Spleen (tissue), 7 donors: ENCODE measurements at regions not wholly inside any gene's neighbourhood (a gene's known extent, or its start where the extent isn't known, plus 50 kb on each side); places are given as distances from the start of the nearest gene placed in this dataset.

Source experiments
- POLR2A ChIP-seq, 3 donors: fragments of 450-650 bp; IDR thresholded peaks; one replicate each; pipeline ENCODE4 v1.5.1; 2017; ENCODE audit warnings: antibody characterized with exemption in 3 of 3, mild to moderate bottlenecking in 1 of 3
- POLR2AphosphoS5 ChIP-seq, 3 donors: sonication (generic); formaldehyde crosslinking; IDR thresholded peaks; one replicate each; pipeline ENCODE4 v1.5.1; 2017; ENCODE audit warnings: antibody characterized with exemption in 3 of 3
- TF ChIP-seq, protein P1 (sequence below), 11 experiments: fragments of 200-600 bp in 7 of 11; fragments of 450-650 bp in 4 of 11; sonication (generic) in 4 of 11; IDR thresholded peaks in 8 of 11; conservative IDR thresholded peaks in 3 of 11; 1 replicate in 7 of 11; 2 replicates in 4 of 11; pipeline versions ENCODE4 v1.4.0 to v1.8.0; 2016 to 2021; ENCODE audit warnings: antibody characterized with exemption in 11 of 11, inconsistent platforms in 4 of 11, mild to moderate bottlenecking in 1 of 11
- donor health status: DM: no; HTN: no; CAD: no; lungs with moderate emphysema.
- donor health status: DM: no; HTN: no; CAD: no.
- donor health status: DM: no; HTN: no; CAD: no.

DNA sequence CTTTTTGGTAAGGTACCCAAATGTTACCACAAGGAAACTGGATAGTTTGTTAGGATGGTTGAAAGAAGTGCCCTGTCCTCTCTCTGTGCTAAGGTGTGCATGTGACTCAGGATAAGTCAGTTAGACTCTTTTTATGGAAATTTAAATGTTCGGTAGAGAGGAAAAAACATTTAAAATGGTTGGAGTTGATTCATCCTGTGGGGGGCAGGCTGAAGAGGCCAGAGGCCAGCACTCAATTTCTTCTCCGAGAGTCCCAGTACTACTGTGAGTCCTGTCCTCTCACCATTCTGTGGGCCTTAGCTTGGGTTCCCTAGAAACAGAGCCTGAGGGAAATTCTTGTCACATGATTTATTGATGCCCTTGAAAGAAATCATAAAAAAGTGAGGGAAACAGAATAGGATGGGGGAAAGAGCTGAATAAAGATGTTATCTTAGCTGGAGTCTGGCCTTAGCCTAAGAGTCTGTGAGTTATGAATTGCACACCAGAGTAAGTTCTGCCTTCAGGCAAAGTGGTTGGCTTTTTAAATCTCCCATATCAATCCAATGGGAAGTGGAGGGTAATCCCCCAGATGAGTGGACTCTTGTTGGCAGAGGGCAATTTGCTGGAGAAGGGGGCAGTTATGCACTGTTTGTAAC, 106.5 kb upstream of the GALNT15 start:
- no peak for TF ChIP-seq POLR2AphosphoS5 (IDR thresholded peaks at IDR 0.05)
- TF ChIP-seq, protein P1, sequence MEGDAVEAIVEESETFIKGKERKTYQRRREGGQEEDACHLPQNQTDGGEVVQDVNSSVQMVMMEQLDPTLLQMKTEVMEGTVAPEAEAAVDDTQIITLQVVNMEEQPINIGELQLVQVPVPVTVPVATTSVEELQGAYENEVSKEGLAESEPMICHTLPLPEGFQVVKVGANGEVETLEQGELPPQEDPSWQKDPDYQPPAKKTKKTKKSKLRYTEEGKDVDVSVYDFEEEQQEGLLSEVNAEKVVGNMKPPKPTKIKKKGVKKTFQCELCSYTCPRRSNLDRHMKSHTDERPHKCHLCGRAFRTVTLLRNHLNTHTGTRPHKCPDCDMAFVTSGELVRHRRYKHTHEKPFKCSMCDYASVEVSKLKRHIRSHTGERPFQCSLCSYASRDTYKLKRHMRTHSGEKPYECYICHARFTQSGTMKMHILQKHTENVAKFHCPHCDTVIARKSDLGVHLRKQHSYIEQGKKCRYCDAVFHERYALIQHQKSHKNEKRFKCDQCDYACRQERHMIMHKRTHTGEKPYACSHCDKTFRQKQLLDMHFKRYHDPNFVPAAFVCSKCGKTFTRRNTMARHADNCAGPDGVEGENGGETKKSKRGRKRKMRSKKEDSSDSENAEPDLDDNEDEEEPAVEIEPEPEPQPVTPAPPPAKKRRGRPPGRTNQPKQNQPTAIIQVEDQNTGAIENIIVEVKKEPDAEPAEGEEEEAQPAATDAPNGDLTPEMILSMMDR (IDR thresholded peaks at IDR 0.05 in 8 of 11, conservative IDR thresholded peaks at IDR 0.05 in 3 of 11) = no peak
- TF ChIP-seq POLR2A (IDR thresholded peaks at IDR 0.05) = no peak
